ENCODE measurements at regions not wholly inside any gene's neighbourhood (a gene's known extent, or its start where the extent isn't known, plus 50 kb on each side); places are given as distances from the start of the nearest gene placed in this dataset.

DNA sequence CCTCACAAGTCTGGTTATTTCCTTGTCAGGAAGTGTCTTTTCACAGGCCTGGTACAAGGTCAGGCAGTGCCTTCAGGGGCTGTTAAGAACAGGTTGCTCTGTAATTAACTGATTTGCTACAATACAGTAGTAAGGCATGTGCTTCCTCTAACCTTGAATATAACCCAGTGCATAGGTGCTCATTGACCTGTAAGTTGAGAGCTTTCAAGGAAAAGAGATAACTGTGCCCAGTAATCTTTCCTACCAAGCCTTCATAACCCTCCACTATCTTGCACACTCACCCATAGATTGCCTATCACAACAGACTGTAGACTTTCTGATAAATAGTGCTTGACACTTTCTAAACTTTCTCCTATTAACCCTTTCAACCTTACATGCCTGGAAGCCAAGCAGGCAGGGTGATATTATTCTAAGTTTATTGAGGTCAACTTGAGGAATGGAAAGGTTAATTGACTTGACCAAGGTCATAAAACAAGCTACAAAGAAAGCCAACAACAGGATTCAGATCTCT, 148.1 kb downstream of the PPARGC1A start:
- POLR2A ChIA-PET = no interaction called here
- Mint-ChIP-seq H3K4me3 (no peak overlapping the region), H3K36me3 (ENCODE audit: low read depth) (no peaks in the 10 kb centered on the region), H3K27me3 (no peaks in the 10 kb centered on the region), H3K4me1 (no peaks in the 10 kb centered on the region), H3K27ac (no peak overlapping the region), H3K9me3 (no peaks in the 10 kb centered on the region)
- no peak for DNase-seq
- CTCF ChIA-PET = no interaction called here

DNA sequence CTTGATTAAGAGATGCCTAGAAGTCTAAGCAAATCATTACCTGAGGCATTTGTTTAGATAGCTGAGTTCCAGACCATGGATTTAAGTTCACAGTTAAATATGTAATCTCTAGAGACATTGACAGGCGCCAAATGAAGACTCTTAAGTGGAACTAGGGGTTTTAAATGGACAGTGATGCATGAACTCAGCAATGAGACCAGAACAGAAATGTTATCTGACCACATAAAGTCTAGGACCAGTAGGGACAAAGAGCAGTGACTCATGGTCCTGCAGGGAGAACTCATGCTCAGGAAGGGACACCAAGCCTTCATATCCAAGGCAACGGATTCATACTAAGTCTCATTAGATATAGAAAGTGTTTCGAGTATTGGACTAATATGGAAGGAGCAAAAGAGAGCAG, 152.3 kb downstream of the PPARGC1A start:
- H3K4me3 Mint-ChIP-seq = no peak overlapping the region
- DNase-seq = no peak
- no peaks in the 10 kb centered on the region for H3K4me1 Mint-ChIP-seq
- no peaks in the 10 kb centered on the region for H3K9me3 Mint-ChIP-seq
- CTCF ChIA-PET = no interaction called here
- H3K27me3 Mint-ChIP-seq = no peaks in the 10 kb centered on the region
- no peak overlapping the region for H3K27ac Mint-ChIP-seq
- POLR2A ChIA-PET = no interaction called here
- no peaks in the 10 kb centered on the region for H3K36me3 Mint-ChIP-seq (ENCODE audit: low read depth)

DNA sequence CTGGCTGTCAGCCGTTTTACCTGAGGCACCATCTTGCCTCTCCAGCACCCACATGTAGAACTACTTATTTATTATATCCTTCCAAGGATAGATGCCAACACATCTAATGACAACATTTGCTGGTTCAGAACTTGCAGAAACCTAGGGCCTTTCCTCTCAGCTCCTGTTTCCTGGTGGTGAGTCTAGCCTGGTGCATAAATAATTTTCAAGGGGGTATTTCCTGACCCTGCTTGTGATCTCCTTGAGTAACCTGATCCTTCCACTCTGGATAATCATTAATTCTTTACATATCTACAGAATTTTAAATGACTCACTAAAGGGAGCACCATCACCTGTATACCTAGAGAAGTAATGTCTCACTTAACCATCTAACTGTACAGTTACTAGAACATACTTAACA, 153.4 kb downstream of the PPARGC1A start:
- H3K4me3 Mint-ChIP-seq = no peak overlapping the region
- DNase-seq = no peak
- no peaks in the 10 kb centered on the region for H3K36me3 Mint-ChIP-seq (ENCODE audit: low read depth)
- H3K27ac Mint-ChIP-seq = no peak overlapping the region
- ChIA-PET POLR2A (no interaction called here), CTCF (no interaction called here)
- H3K4me1 Mint-ChIP-seq = no peaks in the 10 kb centered on the region
- H3K27me3 Mint-ChIP-seq = no peaks in the 10 kb centered on the region
- H3K9me3 Mint-ChIP-seq = no peaks in the 10 kb centered on the region

DNA sequence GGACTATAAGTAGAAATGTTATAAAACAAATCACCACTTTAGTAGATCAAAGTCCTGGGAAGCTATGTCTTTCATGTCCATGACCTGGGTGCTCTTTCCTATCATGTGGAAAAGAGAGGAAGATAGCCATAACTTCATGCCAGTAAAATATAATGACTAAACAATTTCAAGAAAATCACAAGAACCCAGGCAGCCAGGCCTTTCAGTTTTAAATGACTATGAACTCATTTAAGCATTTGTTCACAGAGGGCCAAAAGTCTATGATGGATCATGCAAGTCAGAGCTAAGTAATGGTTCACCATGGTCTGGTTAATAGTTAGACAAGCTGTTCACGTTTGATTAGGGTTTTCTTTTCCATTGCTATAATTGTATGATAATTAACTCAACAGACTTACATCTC, 155.8 kb downstream of the PPARGC1A start:
- H3K27me3 Mint-ChIP-seq = no peaks in the 10 kb centered on the region
- no peaks in the 10 kb centered on the region for H3K4me1 Mint-ChIP-seq
- CTCF ChIA-PET = no interaction called here
- H3K36me3 Mint-ChIP-seq (ENCODE audit: low read depth) = no peaks in the 10 kb centered on the region
- POLR2A ChIA-PET = no interaction called here
- no peak overlapping the region for H3K27ac Mint-ChIP-seq
- no peak overlapping the region for H3K4me3 Mint-ChIP-seq
- H3K9me3 Mint-ChIP-seq = no peaks in the 10 kb centered on the region
- DNase-seq = no peak

- POLR2A ChIA-PET = no interaction called here
- CTCF ChIA-PET = no interaction called here
These were observed 156.4 kb downstream of the PPARGC1A start for GRCh38 chr4:23733476-23733875.

DNA sequence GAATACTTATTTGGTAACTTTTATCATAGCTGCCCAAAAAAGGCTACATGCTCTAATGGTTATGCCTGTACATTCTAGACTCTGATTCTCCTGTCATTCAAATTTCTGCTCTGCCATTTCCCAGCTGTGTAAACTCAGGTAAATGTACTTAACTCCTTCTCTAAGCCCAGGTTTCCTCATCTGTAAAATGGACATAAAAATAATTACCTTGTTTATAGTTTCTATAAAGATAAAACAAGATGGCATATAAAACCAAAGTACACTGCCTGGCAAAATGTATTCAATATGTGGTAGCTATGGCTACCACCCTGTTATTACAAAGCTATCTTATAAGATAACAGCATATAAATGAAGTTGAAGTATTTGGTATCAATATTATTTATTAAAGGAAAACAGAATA, 158.8 kb downstream of the PPARGC1A start:
- DNase-seq = no peak
- H3K27me3 Mint-ChIP-seq = no peaks in the 10 kb centered on the region
- H3K27ac Mint-ChIP-seq = no peak overlapping the region
- H3K4me3 Mint-ChIP-seq = no peak overlapping the region
- ChIA-PET CTCF (no interaction called here), POLR2A (no interaction called here)
- no peaks in the 10 kb centered on the region for H3K4me1 Mint-ChIP-seq
- no peaks in the 10 kb centered on the region for H3K36me3 Mint-ChIP-seq (ENCODE audit: low read depth)
- no peaks in the 10 kb centered on the region for H3K9me3 Mint-ChIP-seq

More at GRCh38 chr4:23733476-23733875, 156.4 kb downstream of the PPARGC1A start:
- Mint-ChIP-seq H3K27me3 (no peaks in the 10 kb centered on the region), H3K9me3 (no peaks in the 10 kb centered on the region), H3K36me3 (ENCODE audit: low read depth) (no peaks in the 10 kb centered on the region), H3K4me1 (no peaks in the 10 kb centered on the region), H3K4me3 (no peak overlapping the region), H3K27ac (no peak overlapping the region)
- DNase-seq = no peak

DNA sequence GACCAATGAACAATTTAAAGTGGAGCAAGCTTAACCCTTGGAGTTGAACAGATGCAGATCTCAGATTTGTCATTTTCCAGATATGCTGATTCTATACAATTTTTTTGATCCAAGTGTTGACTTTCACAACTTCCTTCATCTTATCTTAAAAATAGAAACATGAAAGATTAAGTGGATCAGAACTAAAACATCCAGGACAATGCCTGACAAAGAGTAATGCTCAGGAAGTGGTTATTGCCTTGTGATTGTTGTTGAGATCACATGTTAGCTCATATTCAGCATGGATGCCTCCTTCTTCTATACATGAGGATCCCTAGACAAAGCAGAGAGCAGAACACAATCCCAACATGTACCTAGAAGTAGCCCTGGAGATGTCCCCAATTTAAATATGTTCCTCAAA, 160.9 kb downstream of the PPARGC1A start:
- Mint-ChIP-seq H3K4me1 (no peaks in the 10 kb centered on the region), H3K27me3 (no peaks in the 10 kb centered on the region), H3K4me3 (no peak overlapping the region), H3K36me3 (ENCODE audit: low read depth) (no peaks in the 10 kb centered on the region), H3K9me3 (no peaks in the 10 kb centered on the region), H3K27ac (no peak overlapping the region)
- POLR2A ChIA-PET = no interaction called here
- DNase-seq = no peak
- CTCF ChIA-PET = no interaction called here

- H3K27ac Mint-ChIP-seq = no peak overlapping the region
- no peak overlapping the region for H3K4me3 Mint-ChIP-seq
- CTCF ChIA-PET = no interaction called here
- DNase-seq = no peak
- no peaks in the 10 kb centered on the region for H3K36me3 Mint-ChIP-seq (ENCODE audit: low read depth)
- no peaks in the 10 kb centered on the region for H3K9me3 Mint-ChIP-seq
- H3K4me1 Mint-ChIP-seq = no peaks in the 10 kb centered on the region
- H3K27me3 Mint-ChIP-seq = no peaks in the 10 kb centered on the region
- POLR2A ChIA-PET = no interaction called here
These were observed 161.5 kb downstream of the PPARGC1A start for GRCh38 chr4:23728393-23728792.

- ChIA-PET CTCF (no interaction called here), POLR2A (no interaction called here)
- Mint-ChIP-seq H3K36me3 (ENCODE audit: low read depth) (no peaks in the 10 kb centered on the region), H3K9me3 (no peaks in the 10 kb centered on the region), H3K4me3 (no peak overlapping the region), H3K27me3 (no peaks in the 10 kb centered on the region), H3K27ac (no peak overlapping the region), H3K4me1 (no peaks in the 10 kb centered on the region)
- no peak for DNase-seq
These were observed 169.3 kb downstream of the PPARGC1A start for GRCh38 chr4:23720556-23720955.

- Mint-ChIP-seq H3K27me3 (no peaks in the 10 kb centered on the region), H3K36me3 (ENCODE audit: low read depth) (no peaks in the 10 kb centered on the region), H3K4me1 (no peaks in the 10 kb centered on the region), H3K27ac (no peak overlapping the region), H3K4me3 (no peak overlapping the region), H3K9me3 (no peaks in the 10 kb centered on the region)
- ChIA-PET CTCF (no interaction called here), POLR2A (no interaction called here)
- no peak for DNase-seq
These were observed 171.4 kb downstream of the PPARGC1A start for GRCh38 chr4:23718435-23718834.

DNA sequence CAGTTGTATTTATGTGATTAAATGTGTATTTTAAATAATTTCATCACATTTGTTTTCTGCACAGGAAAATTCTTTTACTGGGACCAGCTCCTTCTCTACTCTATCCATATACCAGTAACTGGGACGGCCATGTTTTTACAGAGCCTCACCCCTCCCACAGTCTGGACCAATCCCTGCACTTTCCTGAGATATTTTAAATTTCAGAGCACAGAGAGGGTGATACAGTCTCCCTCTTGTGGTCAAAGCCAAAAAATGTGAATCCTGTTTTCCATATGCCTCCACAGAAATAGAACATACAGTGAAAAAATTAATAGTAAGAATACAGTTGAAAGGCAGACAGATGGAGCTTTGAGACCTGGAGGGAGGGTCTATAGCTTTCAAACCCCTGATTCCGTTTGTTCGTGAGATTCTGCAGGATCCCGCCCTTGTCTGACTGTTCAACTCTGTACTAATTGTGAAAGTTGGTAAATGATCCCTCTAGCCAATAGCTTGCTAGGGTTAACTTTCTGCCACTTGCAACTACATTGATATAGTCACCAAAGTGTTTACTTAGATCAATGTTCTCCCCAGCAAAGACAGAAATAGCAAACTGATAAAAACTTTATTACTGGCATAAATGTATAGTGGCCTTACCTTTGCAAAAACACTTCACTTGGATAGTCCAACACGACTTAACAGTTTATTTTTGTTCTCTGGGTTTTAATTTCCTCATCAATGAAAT, 172.2 kb downstream of the PPARGC1A start:
- CTCF ChIA-PET = no interaction called here
- no peak for DNase-seq
- Mint-ChIP-seq H3K27ac (no peak overlapping the region), H3K9me3 (no peaks in the 10 kb centered on the region), H3K4me3 (no peak overlapping the region), H3K27me3 (no peaks in the 10 kb centered on the region), H3K4me1 (no peaks in the 10 kb centered on the region), H3K36me3 (ENCODE audit: low read depth) (no peaks in the 10 kb centered on the region)
- POLR2A ChIA-PET = no interaction called here

DNA sequence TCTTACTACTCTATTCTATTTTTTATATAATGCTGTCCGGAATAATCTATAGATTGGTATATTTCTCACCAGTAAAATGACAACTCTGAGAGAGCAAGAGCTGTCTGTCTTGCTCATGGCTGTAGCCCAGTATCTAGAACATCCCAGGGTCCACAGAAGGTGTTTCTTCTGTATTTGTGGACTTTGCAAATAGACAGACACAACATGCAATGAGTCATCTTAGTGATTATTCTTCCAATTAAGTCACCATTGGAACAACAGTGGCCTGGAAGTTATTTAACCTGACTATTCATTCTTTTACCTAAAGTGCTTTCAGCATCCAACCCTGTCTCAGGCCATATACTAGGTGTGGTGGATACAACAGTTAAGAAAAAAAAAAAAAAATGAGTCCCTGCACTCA, 179.5 kb downstream of the PPARGC1A start:
- no peak overlapping the region for H3K4me3 Mint-ChIP-seq
- H3K9me3 Mint-ChIP-seq = no peaks in the 10 kb centered on the region
- CTCF ChIA-PET = no interaction called here
- DNase-seq = no peak
- H3K27ac Mint-ChIP-seq = no peak overlapping the region
- no peaks in the 10 kb centered on the region for H3K27me3 Mint-ChIP-seq
- H3K4me1 Mint-ChIP-seq = no peaks in the 10 kb centered on the region
- POLR2A ChIA-PET = no interaction called here
- H3K36me3 Mint-ChIP-seq (ENCODE audit: low read depth) = no peaks in the 10 kb centered on the region

DNA sequence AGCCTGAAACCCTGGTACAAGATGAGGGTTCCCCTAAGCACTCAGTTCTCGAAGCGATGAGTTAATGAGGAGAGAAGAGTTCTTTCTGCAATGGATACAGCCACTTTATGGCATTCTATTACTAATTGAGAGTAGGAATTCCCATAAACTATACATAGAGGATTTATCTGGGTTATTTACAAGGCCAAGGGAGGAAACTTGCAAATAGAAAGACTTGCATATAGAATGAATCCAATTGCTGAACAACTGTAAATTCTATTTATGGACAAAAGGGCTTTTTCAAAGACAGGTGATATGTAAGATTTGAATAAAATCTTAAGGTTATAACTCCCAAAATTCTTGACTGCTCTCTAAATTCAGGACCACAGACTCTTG, 182.2 kb downstream of the PPARGC1A start:
- DNase-seq = no peak
- CTCF ChIA-PET = interaction anchor here (1.4 kb wide), 1 partner anchor 11 kb away, joined by 3 read pairs; no protein-coding TSS in a partner anchor
- no peaks in the 10 kb centered on the region for H3K27me3 Mint-ChIP-seq
- no peak overlapping the region for H3K4me3 Mint-ChIP-seq
- no peaks in the 10 kb centered on the region for H3K9me3 Mint-ChIP-seq
- no peaks in the 10 kb centered on the region for H3K4me1 Mint-ChIP-seq
- H3K36me3 Mint-ChIP-seq (ENCODE audit: low read depth) = no peaks in the 10 kb centered on the region
- POLR2A ChIA-PET = no interaction called here
- H3K27ac Mint-ChIP-seq = no peak overlapping the region

- H3K27ac Mint-ChIP-seq = no peak overlapping the region
- no peaks in the 10 kb centered on the region for H3K4me1 Mint-ChIP-seq
- ChIA-PET CTCF (interaction anchor here (1.4 kb wide), 1 partner anchor 10 kb away, joined by 3 read pairs; no protein-coding TSS in a partner anchor), POLR2A (no interaction called here)
- H3K27me3 Mint-ChIP-seq = no peaks in the 10 kb centered on the region
- H3K4me3 Mint-ChIP-seq = no peak overlapping the region
- DNase-seq = no peak
- no peaks in the 10 kb centered on the region for H3K9me3 Mint-ChIP-seq
- H3K36me3 Mint-ChIP-seq (ENCODE audit: low read depth) = no peaks in the 10 kb centered on the region
These were observed 182.7 kb downstream of the PPARGC1A start for GRCh38 chr4:23706972-23707651.
